HG03571 (cell line): ENCODE measurements at regions not wholly inside any gene's neighbourhood (a gene's known extent, or its start where the extent isn't known, plus 50 kb on each side); places are given as distances from the start of the nearest gene placed in this dataset.

ENCODE experiments used
- ATAC-seq: cut with Tn5 transposase; IDR thresholded peaks from one replicate; pipeline ENCODE4 v1.9.1; 2021; ENCODE audit not compliant: unreplicated experiment

GRCh38 chr3:99458013-99458412, 180.4 kb upstream of the COL8A1 start:
- no peak for ATAC-seq

DNA sequence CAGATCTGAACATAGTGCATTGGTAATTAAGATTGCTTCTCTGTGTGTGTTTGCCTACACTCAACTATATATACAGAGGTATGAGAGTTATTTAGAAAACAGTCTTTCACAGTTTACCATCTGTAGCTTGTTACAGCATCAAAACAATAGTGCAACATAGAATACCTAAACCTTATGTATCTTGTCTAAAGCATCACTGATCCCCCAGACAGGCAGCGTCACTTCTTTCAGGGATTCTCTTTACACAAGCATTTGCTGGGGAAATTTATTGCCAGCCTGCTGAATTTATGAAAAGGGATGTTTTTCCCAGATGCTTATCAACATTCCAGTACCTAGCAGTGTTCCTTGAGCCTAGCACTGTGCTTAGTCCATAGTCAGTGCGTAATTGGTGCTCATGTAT, 195.8 kb upstream of the COL8A1 start:
- no peak for ATAC-seq

GRCh38 chr3:99439892-99440291, 198.5 kb upstream of the COL8A1 start:
- no peak for ATAC-seq

- no peak for ATAC-seq
Observed at GRCh38 chr3:99434190-99434589, 204.2 kb upstream of the COL8A1 start.

DNA sequence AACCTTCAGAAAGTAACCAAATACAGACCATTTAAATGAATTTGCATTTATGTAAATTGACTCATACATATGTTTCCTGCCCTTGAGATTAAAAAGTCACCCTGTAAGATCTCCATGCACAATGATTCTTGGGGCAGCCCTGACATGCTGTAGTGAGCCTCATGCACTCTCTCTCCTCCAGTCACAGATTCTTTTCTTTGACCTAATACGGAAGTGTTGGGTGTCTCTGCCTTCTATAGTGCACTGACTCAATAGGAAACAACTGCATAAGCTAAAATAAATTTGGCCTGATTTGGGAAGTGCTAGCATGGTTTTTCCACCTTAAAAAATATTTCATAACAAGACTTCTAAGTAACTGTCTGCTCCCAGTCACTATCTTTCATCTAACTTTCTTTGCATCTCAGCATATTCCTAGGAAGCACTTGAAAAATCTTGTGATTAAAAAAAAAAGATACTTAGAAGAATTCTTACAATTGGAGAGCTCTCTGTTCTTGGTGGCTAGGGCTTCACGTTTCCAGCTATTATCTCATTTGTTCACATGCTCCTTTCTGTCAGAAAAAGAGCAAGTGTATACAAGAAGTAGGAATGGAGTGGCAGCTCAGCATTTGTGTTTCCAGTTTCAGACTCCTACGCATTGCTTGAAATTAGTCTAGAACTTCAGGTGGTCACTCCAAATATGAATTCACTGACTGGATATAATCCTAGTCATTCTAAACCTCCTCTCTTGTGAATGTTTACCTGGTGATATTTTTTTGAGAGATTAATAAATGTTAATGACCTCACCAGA, 207.9 kb upstream of the COL8A1 start:
- no peak for ATAC-seq

DNA sequence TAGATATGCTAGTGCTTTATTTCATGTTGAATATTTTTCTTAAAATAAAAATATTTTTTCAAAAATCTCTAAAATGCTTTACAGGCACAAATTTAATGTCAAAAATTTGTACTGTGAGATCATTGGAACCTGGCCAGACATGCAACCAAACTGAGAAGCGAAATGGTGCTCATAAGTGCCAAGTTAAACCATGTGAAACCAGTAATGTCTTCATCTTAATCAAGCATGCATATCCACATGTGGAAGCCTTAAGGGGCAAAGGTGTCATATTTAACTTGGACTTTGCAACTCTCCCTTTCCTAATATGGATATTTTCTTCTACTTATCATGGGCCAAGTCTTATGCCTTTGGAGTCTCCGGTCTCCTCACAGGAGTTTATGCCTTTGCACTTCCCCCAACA, 208.9 kb upstream of the COL8A1 start:
- no peak for ATAC-seq

DNA sequence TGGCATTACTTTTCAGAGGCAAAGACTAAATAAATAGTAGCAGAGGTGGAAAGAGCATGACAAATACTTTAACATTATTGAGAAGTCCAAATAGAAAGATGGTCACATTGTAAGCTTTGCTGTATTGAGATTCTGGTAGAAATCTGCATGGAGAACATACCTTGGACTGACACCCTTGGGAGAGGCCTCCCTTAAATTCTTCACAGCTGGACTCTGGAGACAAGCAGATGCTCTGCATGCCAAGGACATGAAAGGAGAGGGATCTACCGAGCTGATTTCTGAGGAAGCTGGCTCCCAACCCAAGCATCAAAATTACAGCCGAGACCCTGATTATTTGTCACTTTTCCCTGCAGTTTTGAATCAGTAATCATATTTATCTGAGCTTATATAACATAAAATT, 212.5 kb upstream of the COL8A1 start:
- ATAC-seq, result no peak

- peak; percentile 28 for ATAC-seq
Observed at GRCh38 chr3:99419116-99419515, 219.3 kb upstream of the COL8A1 start.

- peak; percentile 68 for ATAC-seq
Observed at GRCh38 chr3:99418709-99419108, 219.7 kb upstream of the COL8A1 start.

DNA sequence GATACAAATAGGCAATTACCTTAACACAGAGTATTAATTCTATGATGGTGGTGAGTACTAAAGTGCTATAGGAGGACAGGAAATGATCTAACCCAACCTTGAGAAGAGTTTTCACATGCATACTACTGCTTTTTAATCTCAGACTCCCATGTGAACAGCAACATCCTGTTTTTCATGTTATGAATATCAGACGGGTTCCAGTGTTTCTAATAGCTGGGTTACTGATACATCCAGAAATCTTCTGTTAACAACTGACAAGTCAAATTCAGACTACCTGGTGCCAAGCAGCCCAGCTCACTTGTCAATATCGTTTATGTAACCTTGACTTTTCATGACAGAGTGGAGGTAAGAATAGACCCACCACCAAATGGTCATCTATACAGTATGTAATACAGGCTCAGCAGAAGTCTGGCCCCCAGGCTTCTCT, 220.2 kb upstream of the COL8A1 start:
- ATAC-seq, result peak; percentile 63

GRCh38 chr3:99413504-99413903, 224.9 kb upstream of the COL8A1 start:
- ATAC-seq, result no peak

GRCh38 chr3:99410789-99411311, 227.5 kb upstream of the COL8A1 start:
- peak; percentile 53 for ATAC-seq

DNA sequence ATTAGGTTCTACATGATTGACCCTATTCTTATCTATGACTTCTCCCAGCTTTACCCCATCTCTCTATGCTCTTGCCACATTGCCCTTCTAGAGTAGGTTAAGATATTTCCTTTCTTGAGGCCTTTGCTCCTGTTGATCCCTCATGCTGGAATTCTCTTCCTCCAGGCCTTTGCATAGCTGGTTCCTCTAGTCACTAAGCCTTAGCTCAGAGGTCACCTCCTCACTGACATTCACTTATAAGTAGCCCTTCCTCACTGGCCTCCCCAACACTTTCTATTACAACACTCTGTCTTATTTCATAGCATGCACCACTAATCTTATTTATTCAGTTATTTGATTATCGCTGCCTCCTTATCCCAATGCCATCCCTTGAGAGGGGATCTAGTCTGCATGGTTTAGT, 228.4 kb upstream of the COL8A1 start:
- no peak for ATAC-seq

DNA sequence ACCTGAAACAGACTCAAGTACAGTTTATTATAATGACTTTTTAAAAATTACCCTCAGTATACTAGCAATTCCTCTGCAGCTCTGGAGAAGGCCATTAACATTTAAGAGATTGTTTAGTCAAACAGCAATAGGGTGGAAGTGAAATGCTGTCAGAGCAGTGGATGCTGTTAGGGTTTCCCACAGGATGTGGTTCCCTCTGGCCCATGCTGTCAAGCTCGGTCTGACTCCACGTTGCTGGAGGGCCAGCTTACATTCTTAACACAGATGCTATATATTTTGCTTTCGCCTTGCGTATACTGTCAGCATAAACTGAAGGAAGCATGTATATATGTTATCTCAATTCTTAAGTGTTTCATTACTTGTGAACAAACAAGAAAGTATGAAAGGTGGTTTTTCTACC, 231.1 kb upstream of the COL8A1 start:
- ATAC-seq, result no peak

DNA sequence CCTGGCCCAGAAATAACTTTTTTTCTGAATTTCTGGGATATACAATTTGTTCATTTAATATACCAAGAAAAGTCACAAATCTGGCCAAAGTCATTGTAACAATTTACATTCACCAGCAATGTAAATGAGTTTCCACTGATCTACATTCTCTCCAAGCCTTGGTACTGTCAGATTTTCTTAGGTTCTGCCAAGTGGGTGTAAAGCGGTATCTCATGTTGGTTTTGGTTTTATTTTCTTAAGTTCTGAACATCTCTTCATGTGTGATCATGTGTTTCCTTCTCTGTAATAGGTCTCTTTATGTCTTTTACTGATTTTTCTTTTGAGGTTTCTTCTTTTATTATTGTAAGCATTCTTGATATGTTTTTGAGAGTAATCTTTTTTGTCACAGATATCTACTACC, 235.6 kb upstream of the COL8A1 start:
- ATAC-seq, result no peak

GRCh38 chr3:99400352-99400751, 238.0 kb upstream of the COL8A1 start:
- ATAC-seq, result no peak

DNA sequence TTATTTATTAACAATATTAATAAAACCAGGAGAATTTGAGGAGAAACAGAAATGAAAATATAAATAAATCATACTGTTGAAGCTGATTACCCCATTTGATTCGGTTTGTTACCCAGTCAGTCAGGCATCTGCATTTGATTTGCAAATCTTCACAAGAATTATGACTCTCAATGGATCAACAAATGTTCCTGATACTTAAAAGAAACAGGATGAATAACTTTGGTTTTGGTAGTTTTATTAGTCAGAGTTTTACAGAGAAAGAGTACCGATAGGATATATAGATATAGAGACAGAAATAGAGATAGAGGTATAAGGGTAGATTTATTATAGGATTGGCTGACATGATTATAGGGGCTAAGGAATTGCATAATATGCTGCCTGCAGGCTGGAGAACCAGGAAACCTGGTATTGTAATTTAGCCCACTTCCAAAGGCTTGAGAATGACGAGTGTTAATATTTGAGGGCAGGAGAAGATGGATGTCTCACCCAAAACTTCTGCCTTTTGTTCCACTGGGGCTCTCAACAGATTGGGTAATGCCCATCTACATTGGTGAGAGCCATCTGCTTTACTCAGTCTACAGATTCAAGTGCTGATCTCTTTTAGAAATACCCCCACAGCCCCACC, 241.6 kb upstream of the COL8A1 start:
- ATAC-seq, result no peak

- ATAC-seq, result no peak
Observed at GRCh38 chr3:99394831-99395778, 243.3 kb upstream of the COL8A1 start.

GRCh38 chr3:99393961-99394360, 244.4 kb upstream of the COL8A1 start:
- ATAC-seq, result no peak

DNA sequence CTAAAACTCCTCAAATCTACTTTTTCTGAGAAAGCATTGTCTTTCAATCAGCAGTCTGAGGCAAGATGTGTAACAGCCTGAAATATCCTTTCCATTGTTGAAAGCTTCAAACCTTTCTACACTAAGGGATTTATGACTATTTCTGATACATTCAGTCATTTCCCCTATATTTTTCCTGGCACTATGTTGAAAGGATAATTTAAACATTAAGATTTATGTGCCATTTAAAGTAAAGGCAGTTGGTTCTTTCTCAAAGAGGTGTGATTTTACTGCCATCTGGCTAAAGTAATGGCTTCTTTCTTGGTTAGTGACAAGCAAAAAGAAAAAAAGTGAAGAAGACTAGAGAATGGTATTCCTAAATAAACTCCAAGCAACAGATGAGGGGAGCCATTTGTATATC, 249.6 kb upstream of the COL8A1 start:
- no peak for ATAC-seq

GRCh38 chr3:99384596-99384995, 253.8 kb upstream of the COL8A1 start:
- ATAC-seq, result no peak
